ENCODE measurements at regions not wholly inside any gene's neighbourhood (a gene's known extent, or its start where the extent isn't known, plus 50 kb on each side); places are given as distances from the start of the nearest gene placed in this dataset.

GRCh38 chr4:79013756-79014155 is 74.5 kb upstream of the PAQR3 start:
- Mint-ChIP-seq H3K4me1 (no peaks in the 10 kb centered on the region), H3K27me3 (peaks cover 10% of the 10 kb centered on the region), H3K36me3 (ENCODE audit: low read depth) (no peaks in the 10 kb centered on the region), H3K4me3 (no peak overlapping the region), H3K27ac (no peak overlapping the region), H3K9me3 (ENCODE audit: low read depth) (no peaks in the 10 kb centered on the region)
- ChIA-PET POLR2A (no interaction called here), CTCF (interaction anchor here (1.1 kb wide), 1 partner anchor 15 kb away, joined by 3 read pairs; no protein-coding TSS in a partner anchor)
- ATAC-seq (no peak), DNase-seq (no peak)
- intact Hi-C loops (cut with DNase I, micrococcal nuclease), result no loop called here

- peaks cover 2% of the 10 kb centered on the region for H3K27me3 Mint-ChIP-seq
- DNase-seq, result no peak
- ATAC-seq, result no peak
- no peak overlapping the region for H3K27ac Mint-ChIP-seq
- ChIA-PET CTCF (no interaction called here), POLR2A (no interaction called here)
- H3K9me3 Mint-ChIP-seq (ENCODE audit: low read depth), result no peaks in the 10 kb centered on the region
- H3K36me3 Mint-ChIP-seq (ENCODE audit: low read depth), result no peaks in the 10 kb centered on the region
- intact Hi-C loops (cut with DNase I, micrococcal nuclease), result no loop called here
- no peaks in the 10 kb centered on the region for H3K4me1 Mint-ChIP-seq
- no peak overlapping the region for H3K4me3 Mint-ChIP-seq
Measured at GRCh38 chr4:78990938-78991810, 51.9 kb upstream of the PAQR3 start.

- CTCF ChIA-PET, result interaction anchor here (0.8 kb wide), 1 partner anchor 9 kb away, joined by 4 read pairs; no protein-coding TSS in a partner anchor
- no peaks in the 10 kb centered on the region for H3K36me3 Mint-ChIP-seq (ENCODE audit: low read depth)
- no peak overlapping the region for H3K27ac Mint-ChIP-seq
Measured at GRCh38 chr4:78989697-78990270, 50.5 kb upstream of the PAQR3 start.

More at GRCh38 chr4:78989697-78990270, 50.5 kb upstream of the PAQR3 start:
- no peaks in the 10 kb centered on the region for H3K9me3 Mint-ChIP-seq (ENCODE audit: low read depth)
- H3K4me3 Mint-ChIP-seq, result no peak overlapping the region
- no peak for DNase-seq
- intact Hi-C loops (cut with DNase I, micrococcal nuclease), result no loop called here
- H3K27me3 Mint-ChIP-seq, result peaks cover 4% of the 10 kb centered on the region
- POLR2A ChIA-PET, result no interaction called here
- H3K4me1 Mint-ChIP-seq, result no peaks in the 10 kb centered on the region
- ATAC-seq, result no peak

Measured in activated CD4-positive, alpha-beta T cell treated with anti-CD3 and anti-CD28 coated beads for 36 hours (primary cell).